NOMO-1 treated with DMSO at 0.1 percent for 48 hours (cell line): ENCODE measurements at regions not wholly inside any gene's neighbourhood (a gene's known extent, or its start where the extent isn't known, plus 50 kb on each side); places are given as distances from the start of the nearest gene placed in this dataset.
"Not testable (repeated sequence)": the region's sequence is repeated elsewhere in the genome, so short reads cannot be mapped to it uniquely, and the experiment has no call there.

Source experiments
- DNase-seq: peaks from one replicate; lab custom pipeline; 2025; ENCODE audit not compliant: unreplicated experiment; lab: John Stamatoyannopoulos, UW

DNA sequence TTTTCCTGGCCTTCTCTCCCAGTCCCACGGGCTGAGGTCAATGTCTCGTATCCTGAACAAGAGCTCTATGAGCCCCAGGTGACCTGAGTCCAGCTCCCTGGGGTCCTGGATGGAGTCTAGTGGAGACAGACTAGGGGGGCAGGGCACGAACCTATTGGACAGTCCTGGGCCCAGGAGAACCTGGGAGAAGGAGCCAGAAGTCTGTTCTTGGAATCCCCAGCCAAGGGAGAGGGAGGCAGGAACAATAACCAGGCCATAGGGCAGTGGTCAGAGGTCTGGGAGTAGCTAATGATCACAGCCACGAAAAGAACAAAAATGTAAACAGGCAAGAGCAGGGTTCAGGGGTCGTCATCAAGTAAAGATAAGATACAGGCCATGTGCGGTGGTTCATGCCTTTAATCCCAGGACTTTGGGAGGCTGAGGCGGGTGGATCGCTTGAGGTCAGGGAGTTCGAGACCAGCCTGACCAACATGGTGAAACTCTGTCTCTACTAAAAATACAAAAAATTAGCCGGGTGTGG is 60.8 kb downstream of the COPRS start:
- DNase-seq, result no peak

DNA sequence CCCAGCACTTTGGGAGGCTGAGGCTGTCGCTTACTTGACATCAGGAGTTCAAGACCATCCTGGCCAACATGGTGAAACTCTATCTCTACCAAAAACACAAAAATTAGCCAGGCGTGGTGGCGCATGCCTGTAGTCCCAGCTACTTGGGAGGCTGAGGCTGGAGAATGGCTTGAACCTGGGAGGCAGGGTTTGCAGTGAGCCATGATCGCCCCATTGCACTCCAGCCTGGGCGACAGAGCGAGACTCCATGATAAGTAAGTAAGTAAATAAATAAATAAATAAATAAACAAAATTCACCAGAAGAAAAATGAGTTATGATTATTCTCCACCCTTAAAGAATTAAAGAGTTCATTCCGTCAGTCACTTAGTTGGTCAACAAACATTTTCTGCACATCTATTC is 63.1 kb downstream of the COPRS start:
- DNase-seq, result not testable (repeated sequence)

DNA sequence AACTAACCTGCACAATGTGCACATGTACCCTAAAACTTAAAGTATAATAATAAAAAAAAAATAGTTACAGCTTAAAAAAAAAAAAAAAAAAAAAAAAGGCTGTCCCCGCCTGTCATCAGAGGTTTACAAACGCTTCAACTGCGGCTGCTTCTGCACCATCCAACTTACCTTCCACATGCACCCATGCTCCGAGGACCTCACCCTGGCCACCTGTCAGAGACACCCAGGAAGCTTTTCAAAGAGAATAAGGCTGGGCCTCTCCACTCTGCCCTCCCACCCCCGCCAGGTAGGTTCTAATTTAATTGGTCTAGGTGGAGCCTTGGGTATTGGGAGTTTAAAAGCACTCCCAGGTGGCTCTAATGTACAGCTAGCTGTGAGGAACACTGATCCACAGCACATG is 64.9 kb downstream of the COPRS start:
- DNase-seq, result no peak

- DNase-seq, result not testable (repeated sequence)
These were observed 65.4 kb downstream of the COPRS start for GRCh38 chr17:31793634-31794033.

- DNase-seq, result no peak
These were observed 66.9 kb downstream of the COPRS start for GRCh38 chr17:31792007-31792585.

DNA sequence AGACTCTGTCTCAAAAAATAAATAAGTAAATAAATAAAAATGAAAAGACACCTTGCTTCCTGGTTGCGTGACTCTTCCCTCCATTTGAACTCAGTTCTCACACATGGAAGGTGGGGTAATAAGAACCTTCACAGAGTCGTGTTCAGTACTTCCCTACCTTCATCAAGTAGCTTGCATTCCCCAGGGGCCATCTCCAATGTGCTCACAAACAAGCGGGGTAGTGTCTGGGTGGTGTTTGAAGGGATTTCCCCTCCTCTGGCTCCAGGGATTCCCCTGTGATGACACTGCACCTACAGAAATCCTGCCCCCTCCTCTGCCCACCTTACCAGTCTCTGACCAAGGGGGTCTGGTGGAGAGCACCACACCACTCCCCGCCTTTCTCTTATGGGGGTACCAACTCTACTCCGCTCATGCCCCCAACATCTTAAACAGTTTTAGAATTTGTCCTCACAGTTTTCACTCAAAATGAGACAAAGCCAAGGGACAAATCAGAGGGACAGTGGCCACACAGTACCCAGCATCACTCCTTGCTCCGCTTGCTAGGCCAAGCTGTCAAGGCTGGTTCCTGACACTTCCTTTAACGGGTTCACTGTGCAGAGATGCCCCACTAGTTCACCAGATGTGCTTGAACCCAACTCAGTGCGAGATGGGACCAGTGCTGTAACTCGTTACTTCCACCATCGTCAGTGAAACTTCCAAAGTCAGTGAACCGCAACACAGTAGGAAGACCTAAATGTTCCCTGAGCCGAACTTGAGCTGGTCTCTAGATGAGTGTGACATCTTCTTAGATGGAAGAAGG is 69.1 kb downstream of the COPRS start:
- no peak for DNase-seq

DNA sequence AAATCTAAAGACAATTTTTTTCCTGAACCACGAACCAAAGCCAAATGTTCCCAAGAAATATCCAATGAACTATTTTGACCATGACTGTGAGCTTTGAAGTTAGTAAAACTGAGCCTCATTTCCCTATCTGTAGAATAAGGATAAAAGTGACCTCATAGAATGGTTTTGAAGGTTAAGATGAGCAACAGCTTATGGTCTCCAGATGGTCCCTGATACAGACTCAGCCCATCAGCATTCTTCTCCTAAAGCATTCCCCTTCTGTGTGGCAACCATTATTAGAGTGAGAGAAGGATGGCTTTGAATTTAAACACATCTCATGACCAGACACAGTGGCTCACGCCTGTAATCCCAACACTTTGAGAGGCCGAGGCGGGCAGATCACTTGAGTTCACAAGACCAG is 70.1 kb downstream of the COPRS start:
- DNase-seq, result no peak

DNA sequence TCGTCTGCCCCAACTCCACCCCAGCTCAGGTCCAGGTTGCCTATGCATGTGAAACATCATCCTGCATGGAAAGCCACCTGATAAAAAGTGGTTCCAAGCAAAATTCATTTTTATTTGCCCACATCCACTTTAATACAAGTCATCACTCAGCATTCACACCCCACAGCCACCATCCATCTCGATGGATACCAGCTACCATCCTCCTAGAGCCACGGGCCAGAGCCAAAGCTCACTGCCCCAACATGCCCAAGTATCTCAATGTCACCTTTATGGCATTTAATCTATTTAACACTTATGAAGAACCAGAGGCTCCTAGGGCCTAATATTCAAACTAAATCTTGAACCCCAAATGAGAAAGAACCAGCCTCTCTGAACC is 70.5 kb downstream of the COPRS start:
- no peak for DNase-seq

GRCh38 chr17:31787857-31788570 is 71.0 kb downstream of the COPRS start:
- DNase-seq, result no peak

DNA sequence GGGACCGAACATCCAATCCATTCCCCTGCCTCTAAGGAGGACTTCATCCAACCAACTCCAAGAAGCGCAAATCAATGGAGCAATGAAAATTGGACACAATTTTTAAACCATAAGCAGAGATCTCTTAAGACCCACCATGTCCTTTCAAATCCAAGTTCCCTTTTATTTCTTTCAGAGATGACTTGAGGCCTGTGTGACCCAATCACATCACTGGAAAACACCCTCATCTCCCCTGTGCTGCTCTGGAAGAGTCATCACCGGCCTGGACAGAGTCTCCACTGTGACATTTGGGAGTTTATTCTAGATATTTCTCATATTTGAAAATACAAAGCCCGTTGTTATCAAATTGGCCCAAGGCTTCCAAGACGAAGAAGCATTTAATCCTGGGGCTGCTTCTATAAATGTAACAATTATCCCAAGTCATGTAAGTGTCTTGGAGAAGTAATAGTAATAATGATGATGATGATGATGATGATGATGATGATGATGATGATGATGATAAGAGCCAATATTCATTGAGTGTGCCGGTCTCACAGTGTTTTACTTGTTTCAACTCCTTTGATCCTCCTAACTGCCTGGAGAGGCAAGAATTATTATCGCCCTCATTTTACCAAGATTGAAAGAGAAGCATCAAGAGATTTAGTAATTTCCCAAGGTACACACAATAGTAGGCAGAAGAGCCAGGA is 72.1 kb downstream of the COPRS start:
- DNase-seq, result no peak

DNA sequence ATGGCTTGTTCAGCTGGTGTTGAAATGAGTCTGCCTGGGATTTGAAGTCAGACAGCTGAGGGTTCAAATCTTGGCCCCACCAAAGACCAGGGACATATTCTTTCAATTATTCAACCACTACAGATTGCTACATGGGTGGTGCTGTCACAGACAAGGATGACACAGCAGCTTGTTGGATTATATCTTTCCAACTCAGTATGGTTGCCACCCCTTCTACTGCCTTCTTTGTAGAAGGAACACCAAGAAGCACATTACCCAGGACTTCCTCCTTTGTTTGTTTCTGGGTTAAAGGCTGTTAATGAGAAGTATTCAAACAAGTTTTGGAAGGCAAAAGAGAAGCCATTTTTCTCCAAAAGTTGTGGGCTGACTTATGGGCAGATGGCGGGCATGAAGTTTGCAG is 78.6 kb downstream of the COPRS start:
- peak; percentile 34 for DNase-seq

DNA sequence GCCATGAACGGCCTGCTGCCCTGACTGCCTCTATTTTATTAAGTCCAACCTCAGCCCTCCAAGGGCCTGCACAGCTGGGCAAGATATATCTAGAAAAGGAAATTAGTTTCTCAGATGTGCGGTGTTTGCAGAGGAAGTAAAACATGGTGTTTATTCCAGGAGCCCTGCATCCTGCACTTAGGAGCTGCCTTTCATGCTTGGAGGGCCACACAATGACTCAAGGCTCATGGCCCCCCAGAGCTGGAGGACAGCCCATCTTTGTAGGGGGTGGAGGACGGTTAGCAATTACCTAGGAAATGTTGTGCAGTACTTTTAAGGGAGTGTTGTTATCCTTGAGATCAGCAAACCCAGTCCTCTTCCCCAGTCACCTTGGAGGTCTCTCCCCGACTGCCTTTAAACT is 80.5 kb downstream of the COPRS start:
- no peak for DNase-seq

DNA sequence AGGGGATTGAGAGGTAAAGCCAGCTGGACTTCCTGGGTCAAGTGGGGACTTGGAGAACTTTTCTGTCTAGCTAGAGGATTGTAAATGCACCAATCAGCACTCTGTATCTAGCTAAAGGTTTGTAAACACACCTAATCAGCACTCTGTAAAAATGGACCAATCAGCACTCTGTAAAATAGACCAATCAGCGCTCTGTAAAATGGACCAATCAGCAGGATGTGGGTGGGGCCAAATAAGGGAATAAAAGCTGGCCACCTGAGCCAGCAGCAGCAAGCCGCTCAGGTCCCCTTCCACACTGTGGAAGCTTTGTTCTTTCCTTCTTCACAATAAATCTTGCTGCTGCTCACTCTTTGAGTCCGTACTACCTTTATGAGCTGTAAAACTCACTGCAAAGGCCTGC is 87.7 kb downstream of the COPRS start:
- DNase-seq, result not testable (repeated sequence)

- DNase-seq, result not testable (repeated sequence)
These were observed 88.5 kb downstream of the COPRS start for GRCh38 chr17:31770501-31770900.

GRCh38 chr17:31761836-31762510 is 97.1 kb downstream of the COPRS start:
- not testable (repeated sequence) for DNase-seq

DNA sequence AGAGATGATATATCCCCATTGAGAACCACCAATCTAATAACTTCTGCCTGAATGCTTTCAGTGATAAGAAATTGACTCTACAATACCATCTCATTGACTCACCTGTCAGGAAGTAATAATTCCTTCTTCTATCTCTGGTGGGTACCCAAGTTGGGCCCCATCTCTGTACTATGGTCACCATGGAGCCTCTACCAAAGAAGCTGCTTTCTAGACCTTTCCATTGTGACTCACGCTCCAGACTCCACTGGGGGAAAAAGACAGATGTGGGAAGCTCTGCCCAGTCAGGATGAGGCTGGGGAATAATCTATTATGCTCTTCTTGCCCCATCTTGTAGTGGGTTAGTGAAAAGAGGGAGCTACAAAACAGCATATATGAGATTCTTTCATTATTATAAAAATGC is 100.4 kb downstream of the COPRS start:
- no peak for DNase-seq

- DNase-seq, result no peak
These were observed 101.9 kb downstream of the COPRS start for GRCh38 chr17:31757097-31757496.

- no peak for DNase-seq
These were observed 104.7 kb downstream of the COPRS start for GRCh38 chr17:31754239-31754945.

DNA sequence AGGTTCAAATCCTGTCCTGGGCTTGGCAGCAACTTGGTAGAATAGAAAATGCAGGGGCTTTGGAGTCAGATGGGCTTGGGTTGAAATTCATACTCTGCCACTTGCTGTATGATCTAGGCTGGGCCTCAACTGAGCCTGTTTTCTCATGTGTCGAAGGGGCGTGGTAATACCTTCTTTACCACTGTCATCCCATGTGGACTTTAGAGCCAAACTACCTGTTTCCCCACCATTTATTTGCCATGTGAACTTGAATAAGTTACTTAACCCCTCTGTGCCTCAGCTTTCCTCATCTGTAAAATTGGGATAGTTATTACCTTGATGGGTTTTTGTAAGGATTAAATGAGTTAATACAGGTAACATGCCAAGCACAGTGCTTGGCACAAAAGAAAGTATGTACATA is 106.0 kb downstream of the COPRS start:
- DNase-seq, result no peak

DNA sequence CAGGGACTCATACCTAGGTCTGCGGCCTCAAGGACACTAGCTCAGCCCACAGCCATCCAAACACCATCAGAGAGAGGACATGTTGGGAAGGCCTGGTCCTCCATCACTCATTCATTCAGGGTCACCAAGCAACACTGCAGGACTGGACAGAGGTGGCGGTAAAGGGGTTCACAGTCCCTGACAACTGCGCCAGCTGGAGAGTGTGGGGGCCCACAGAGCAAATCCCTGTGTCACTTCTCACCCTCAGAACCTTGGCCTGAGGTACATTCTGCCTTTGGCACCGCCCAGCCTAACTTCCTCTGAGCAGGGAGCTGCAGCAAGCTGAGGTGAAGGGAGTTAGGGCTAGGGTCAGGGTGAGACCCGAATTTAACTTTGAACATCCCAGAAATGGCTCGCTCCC is 106.5 kb downstream of the COPRS start:
- DNase-seq, result no peak
